WTC11 (cell line): ENCODE measurements at regions not wholly inside any gene's neighbourhood (a gene's known extent, or its start where the extent isn't known, plus 50 kb on each side); places are given as distances from the start of the nearest gene placed in this dataset.

Source experiments
- ATAC-seq: fragments of 200-7000 bp; cut with Tn5 transposase; 2 replicates; pipeline ENCODE4 v1.10.0; 2021; ENCODE audit warnings: mild to moderate bottlenecking, moderate library complexity
- CTCF ChIA-PET: fragments of 300-600 bp; sonication (Branson Sonifier 250); formaldehyde crosslinking; loops from one replicate; lab custom pipeline; 2021; ENCODE audit warnings: antibody characterized with exemption; lab: Charles Lee
- POLR2A ChIA-PET: fragments of 350-600 bp; sonication (Branson Sonifier 250); formaldehyde crosslinking; loops from one replicate; lab custom pipeline; 2021; ENCODE audit warnings: antibody characterized with exemption; lab: Charles Lee
- DNase-seq: peaks from one replicate; pipeline ENCODE4 v3.0.0; 2021; ENCODE audit warnings: low spot score
- H3K27ac Mint-ChIP-seq: 2 replicates; pipeline ENCODE4 v1.8.0; 2021; ENCODE audit warnings: mixed read lengths
- H3K27me3 Mint-ChIP-seq: 2 replicates; pipeline ENCODE4 v1.8.0; 2021; ENCODE audit warnings: low read depth, mild to moderate bottlenecking, moderate library complexity, mixed read lengths
- H3K36me3 Mint-ChIP-seq: 2 replicates; pipeline ENCODE4 v1.8.0; 2021; ENCODE audit warnings: mixed read lengths
- H3K4me1 Mint-ChIP-seq: 2 replicates; pipeline ENCODE4 v1.8.0; 2022; ENCODE audit warnings: mixed read lengths
- H3K4me3 Mint-ChIP-seq: 2 replicates; pipeline ENCODE4 v1.8.0; 2021; ENCODE audit warnings: mild to moderate bottlenecking, moderate library complexity, mixed read lengths
- H3K9me3 Mint-ChIP-seq: 2 replicates; pipeline ENCODE4 v1.8.0; 2021; ENCODE audit warnings: mixed read lengths
- CREM ChIP-seq: sonication (generic); formaldehyde crosslinking; IDR thresholded peaks from 2 replicates; pipeline ENCODE4 v1.8.1; 2022; ENCODE audit warnings: mild to moderate bottlenecking, missing genetic modification reagents, moderate library complexity
- GRHL2 ChIP-seq: fragments of 250-450 bp; sonication (Bioruptor Pico); IDR thresholded peaks from 2 replicates; pipeline ENCODE4 v1.8.0; 2022; ENCODE audit warnings: mild to moderate bottlenecking, moderate library complexity; ENCODE audit not compliant: insufficient replicate concordance, severe bottlenecking
- PRRX2 ChIP-seq: fragments of 250-450 bp; sonication (Bioruptor Pico); IDR thresholded peaks from 2 replicates; pipeline ENCODE4 v1.8.0; 2021; ENCODE audit warnings: mild to moderate bottlenecking
- SMAD3 ChIP-seq: sonication (generic); formaldehyde crosslinking; IDR thresholded peaks from 2 replicates; pipeline ENCODE4 v1.8.0; 2022; ENCODE audit warnings: missing genetic modification reagents, mild to moderate bottlenecking, borderline replicate concordance
- SMAD4 ChIP-seq: sonication (generic); formaldehyde crosslinking; IDR thresholded peaks from 2 replicates; pipeline ENCODE4 v1.8.0; 2022; ENCODE audit warnings: mild to moderate bottlenecking, missing genetic modification reagents
- ZNF232 ChIP-seq: sonication (generic); formaldehyde crosslinking; IDR thresholded peaks from 2 replicates; pipeline ENCODE4 v1.8.0; 2022; ENCODE audit warnings: mild to moderate bottlenecking, missing genetic modification reagents
- TF ChIP-seq, protein P1 (sequence below): sonication (generic); formaldehyde crosslinking; IDR thresholded peaks from 2 replicates; pipeline ENCODE4 v1.8.0; 2022; ENCODE audit warnings: mild to moderate bottlenecking, missing genetic modification reagents
- TF ChIP-seq, protein P2 (sequence below): fragments of 250-450 bp; sonication (Bioruptor Pico); conservative IDR thresholded peaks from 2 replicates; pipeline ENCODE4 v1.9.0; 2021; ENCODE audit warnings: mild to moderate bottlenecking
- TF ChIP-seq, protein P3 (sequence below): sonication (generic); formaldehyde crosslinking; IDR thresholded peaks from 2 replicates; pipeline ENCODE4 v1.8.1; 2023; ENCODE audit warnings: mild to moderate bottlenecking, missing genetic modification reagents, borderline replicate concordance
- TF ChIP-seq, protein P4 (sequence below): fragments of 250-450 bp; sonication (Bioruptor Pico); IDR thresholded peaks from 2 replicates; pipeline ENCODE4 v1.8.0; 2021; ENCODE audit warnings: mild to moderate bottlenecking
- TF ChIP-seq, protein P5 (sequence below): sonication (generic); formaldehyde crosslinking; IDR thresholded peaks from 2 replicates; pipeline ENCODE4 v1.8.1; 2023; ENCODE audit warnings: mild to moderate bottlenecking, missing genetic modification reagents, moderate library complexity
- TF ChIP-seq, protein P6 (sequence below): fragments of 250-450 bp; sonication (Bioruptor Pico); IDR thresholded peaks from 2 replicates; pipeline ENCODE4 v1.9.0; 2021; ENCODE audit warnings: mild to moderate bottlenecking
- TF ChIP-seq, protein P7 (sequence below): fragments of 200-600 bp; IDR thresholded peaks from 2 replicates; pipeline ENCODE4 v1.8.0; 2022; ENCODE audit warnings: antibody characterized with exemption

DNA sequence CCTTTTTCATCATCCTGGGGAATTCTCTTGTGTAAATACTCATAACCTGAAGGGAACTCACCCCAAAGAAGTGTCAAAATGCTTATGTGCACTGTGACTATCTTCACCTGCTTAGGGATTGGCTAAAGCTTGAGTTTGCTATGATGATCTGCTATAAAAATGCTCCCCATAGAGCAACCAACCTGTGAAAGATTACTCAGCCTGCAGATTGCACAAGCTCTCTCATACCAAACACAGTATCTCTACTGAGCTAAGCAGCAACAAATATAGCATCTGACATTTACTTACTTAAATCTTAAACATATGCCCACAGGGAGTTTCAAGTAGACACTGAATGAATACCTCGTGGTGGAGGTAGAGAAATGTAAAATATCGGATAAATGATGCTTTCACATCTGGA is 725.8 kb downstream of the MRPL39 start (continued):
- TF ChIP-seq, protein P1, sequence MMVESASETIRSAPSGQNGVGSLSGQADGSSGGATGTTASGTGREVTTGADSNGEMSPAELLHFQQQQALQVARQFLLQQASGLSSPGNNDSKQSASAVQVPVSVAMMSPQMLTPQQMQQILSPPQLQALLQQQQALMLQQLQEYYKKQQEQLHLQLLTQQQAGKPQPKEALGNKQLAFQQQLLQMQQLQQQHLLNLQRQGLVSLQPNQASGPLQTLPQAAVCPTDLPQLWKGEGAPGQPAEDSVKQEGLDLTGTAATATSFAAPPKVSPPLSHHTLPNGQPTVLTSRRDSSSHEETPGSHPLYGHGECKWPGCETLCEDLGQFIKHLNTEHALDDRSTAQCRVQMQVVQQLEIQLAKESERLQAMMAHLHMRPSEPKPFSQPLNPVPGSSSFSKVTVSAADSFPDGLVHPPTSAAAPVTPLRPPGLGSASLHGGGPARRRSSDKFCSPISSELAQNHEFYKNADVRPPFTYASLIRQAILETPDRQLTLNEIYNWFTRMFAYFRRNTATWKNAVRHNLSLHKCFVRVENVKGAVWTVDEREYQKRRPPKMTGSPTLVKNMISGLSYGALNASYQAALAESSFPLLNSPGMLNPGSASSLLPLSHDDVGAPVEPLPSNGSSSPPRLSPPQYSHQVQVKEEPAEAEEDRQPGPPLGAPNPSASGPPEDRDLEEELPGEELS (CRISPR knock-in tag) = no peak

DNA sequence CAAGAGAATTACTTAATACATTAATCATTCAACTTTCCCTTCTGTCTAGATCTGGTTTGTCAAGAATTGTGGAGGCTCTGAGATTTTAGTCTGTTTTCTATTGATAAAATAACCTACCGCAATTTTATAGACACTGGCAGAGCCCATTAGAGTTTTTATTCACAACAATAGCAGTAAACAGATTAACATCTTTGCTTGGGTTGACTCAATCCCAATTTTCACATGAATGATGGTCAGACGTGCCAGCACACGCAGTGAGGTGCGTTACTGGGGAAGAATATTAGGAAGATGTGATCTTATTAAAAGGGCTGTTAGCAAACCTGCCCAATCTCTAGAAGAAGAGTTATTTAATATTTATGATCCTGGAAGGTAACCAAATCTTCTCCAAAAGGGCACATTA is 736.6 kb downstream of the MRPL39 start:
- ATAC-seq = no peak
- 0 out of 2 replicates have a peak, but pooled peaks cover 3% of the 10 kb centered on the region for H3K27me3 Mint-ChIP-seq
- H3K36me3 Mint-ChIP-seq = peaks cover 16% of the 10 kb centered on the region
- H3K4me1 Mint-ChIP-seq = no peaks in the 10 kb centered on the region
- no peak overlapping the region for H3K4me3 Mint-ChIP-seq
- H3K27ac Mint-ChIP-seq = no peak overlapping the region
- H3K9me3 Mint-ChIP-seq = peaks cover 62% of the 10 kb centered on the region
- CTCF ChIA-PET = no interaction called here
- TF ChIP-seq, protein P2, sequence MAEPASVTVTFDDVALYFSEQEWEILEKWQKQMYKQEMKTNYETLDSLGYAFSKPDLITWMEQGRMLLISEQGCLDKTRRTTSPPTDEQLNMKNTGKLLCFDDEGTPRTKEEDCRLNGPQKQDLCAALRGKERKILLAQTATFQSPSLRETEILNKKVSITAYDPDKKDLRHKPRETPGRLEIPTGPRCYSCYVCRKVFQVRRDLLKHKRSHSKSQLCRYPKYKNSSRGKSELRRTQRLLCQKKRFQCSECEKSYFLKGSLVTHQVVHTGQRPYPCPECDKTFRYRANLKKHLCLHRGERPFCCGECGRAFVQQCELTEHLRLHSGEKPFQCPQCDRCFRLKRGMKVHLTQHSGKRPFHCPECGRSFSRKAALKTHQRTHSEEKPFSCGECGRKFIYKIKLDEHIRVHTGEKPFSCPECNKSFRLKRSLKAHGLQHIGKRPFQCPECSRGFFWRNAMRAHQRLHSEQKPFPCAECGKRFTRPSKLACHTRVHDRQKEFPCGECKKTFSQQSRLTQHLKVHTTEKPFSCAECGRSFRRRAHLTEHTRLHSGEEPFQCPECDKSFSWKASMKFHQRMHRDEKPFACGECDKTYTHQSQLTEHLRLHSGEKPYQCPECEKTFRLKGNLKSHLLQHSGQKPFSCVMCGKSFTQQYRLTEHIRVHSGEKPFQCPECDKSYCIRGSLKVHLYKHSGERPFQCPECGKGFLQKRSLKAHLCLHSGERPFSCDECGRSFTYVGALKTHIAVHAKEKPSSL (CRISPR knock-in tag) = no peak
- TF ChIP-seq, protein P3, sequence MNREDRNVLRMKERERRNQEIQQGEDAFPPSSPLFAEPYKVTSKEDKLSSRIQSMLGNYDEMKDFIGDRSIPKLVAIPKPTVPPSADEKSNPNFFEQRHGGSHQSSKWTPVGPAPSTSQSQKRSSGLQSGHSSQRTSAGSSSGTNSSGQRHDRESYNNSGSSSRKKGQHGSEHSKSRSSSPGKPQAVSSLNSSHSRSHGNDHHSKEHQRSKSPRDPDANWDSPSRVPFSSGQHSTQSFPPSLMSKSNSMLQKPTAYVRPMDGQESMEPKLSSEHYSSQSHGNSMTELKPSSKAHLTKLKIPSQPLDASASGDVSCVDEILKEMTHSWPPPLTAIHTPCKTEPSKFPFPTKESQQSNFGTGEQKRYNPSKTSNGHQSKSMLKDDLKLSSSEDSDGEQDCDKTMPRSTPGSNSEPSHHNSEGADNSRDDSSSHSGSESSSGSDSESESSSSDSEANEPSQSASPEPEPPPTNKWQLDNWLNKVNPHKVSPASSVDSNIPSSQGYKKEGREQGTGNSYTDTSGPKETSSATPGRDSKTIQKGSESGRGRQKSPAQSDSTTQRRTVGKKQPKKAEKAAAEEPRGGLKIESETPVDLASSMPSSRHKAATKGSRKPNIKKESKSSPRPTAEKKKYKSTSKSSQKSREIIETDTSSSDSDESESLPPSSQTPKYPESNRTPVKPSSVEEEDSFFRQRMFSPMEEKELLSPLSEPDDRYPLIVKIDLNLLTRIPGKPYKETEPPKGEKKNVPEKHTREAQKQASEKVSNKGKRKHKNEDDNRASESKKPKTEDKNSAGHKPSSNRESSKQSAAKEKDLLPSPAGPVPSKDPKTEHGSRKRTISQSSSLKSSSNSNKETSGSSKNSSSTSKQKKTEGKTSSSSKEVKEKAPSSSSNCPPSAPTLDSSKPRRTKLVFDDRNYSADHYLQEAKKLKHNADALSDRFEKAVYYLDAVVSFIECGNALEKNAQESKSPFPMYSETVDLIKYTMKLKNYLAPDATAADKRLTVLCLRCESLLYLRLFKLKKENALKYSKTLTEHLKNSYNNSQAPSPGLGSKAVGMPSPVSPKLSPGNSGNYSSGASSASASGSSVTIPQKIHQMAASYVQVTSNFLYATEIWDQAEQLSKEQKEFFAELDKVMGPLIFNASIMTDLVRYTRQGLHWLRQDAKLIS (CRISPR knock-in tag) = no peak
- TF ChIP-seq, protein P4, sequence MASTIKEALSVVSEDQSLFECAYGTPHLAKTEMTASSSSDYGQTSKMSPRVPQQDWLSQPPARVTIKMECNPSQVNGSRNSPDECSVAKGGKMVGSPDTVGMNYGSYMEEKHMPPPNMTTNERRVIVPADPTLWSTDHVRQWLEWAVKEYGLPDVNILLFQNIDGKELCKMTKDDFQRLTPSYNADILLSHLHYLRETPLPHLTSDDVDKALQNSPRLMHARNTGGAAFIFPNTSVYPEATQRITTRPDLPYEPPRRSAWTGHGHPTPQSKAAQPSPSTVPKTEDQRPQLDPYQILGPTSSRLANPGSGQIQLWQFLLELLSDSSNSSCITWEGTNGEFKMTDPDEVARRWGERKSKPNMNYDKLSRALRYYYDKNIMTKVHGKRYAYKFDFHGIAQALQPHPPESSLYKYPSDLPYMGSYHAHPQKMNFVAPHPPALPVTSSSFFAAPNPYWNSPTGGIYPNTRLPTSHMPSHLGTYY (CRISPR knock-in tag) = no peak
- TF ChIP-seq SMAD4 (CRISPR knock-in tag) = no peak
- no peak for TF ChIP-seq GRHL2
- TF ChIP-seq, protein P1 (CRISPR knock-in tag) = no peak
- no peak for TF ChIP-seq CREM (CRISPR knock-in tag)
- TF ChIP-seq, protein P5, sequence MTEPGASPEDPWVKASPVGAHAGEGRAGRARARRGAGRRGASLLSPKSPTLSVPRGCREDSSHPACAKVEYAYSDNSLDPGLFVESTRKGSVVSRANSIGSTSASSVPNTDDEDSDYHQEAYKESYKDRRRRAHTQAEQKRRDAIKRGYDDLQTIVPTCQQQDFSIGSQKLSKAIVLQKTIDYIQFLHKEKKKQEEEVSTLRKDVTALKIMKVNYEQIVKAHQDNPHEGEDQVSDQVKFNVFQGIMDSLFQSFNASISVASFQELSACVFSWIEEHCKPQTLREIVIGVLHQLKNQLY (CRISPR knock-in tag) = no peak
- TF ChIP-seq, all 79 proteins: peak for 0
- no peak for DNase-seq
- POLR2A ChIA-PET = no interaction called here

DNA sequence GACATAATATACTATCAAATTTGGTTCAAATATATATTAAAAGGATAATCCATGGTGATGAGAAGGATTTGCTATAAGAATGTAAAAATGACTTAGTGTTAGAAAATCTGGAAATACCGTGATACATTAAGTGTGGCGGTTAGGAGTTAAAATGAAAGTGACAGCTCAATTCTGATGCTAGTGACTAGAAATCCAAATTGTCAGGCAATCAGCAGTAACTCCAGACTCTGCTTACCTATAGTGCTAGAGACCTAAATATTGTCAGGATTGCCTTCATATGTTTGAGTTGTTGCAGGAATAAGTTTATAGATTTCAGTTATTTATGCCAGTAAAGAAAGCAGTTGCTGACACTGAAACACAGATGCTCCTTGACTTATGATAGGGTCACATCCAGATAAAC is 737.4 kb downstream of the MRPL39 start:
- Mint-ChIP-seq H3K4me3 (no peak overlapping the region), H3K4me1 (no peaks in the 10 kb centered on the region), H3K27me3 (0 out of 2 replicates have a peak, but pooled peaks cover 3% of the 10 kb centered on the region), H3K36me3 (peaks cover 16% of the 10 kb centered on the region), H3K27ac (no peak overlapping the region), H3K9me3 (peaks cover 68% of the 10 kb centered on the region)
- no peak for ATAC-seq
- DNase-seq = no peak
- CTCF ChIA-PET = no interaction called here
- POLR2A ChIA-PET = no interaction called here
- no peak for TF ChIP-seq PRRX2 (CRISPR knock-in tag)
- TF ChIP-seq, protein P6, sequence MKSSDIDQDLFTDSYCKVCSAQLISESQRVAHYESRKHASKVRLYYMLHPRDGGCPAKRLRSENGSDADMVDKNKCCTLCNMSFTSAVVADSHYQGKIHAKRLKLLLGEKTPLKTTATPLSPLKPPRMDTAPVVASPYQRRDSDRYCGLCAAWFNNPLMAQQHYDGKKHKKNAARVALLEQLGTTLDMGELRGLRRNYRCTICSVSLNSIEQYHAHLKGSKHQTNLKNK (CRISPR knock-in tag) = no peak
- no peak for TF ChIP-seq ZNF232
- TF ChIP-seq, protein P7, sequence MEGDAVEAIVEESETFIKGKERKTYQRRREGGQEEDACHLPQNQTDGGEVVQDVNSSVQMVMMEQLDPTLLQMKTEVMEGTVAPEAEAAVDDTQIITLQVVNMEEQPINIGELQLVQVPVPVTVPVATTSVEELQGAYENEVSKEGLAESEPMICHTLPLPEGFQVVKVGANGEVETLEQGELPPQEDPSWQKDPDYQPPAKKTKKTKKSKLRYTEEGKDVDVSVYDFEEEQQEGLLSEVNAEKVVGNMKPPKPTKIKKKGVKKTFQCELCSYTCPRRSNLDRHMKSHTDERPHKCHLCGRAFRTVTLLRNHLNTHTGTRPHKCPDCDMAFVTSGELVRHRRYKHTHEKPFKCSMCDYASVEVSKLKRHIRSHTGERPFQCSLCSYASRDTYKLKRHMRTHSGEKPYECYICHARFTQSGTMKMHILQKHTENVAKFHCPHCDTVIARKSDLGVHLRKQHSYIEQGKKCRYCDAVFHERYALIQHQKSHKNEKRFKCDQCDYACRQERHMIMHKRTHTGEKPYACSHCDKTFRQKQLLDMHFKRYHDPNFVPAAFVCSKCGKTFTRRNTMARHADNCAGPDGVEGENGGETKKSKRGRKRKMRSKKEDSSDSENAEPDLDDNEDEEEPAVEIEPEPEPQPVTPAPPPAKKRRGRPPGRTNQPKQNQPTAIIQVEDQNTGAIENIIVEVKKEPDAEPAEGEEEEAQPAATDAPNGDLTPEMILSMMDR = no peak
- no peak for TF ChIP-seq SMAD3 (CRISPR knock-in tag)
- TF ChIP-seq, protein P2 (CRISPR knock-in tag) = no peak
